ENCODE measurements at regions not wholly inside any gene's neighbourhood (a gene's known extent, or its start where the extent isn't known, plus 50 kb on each side); places are given as distances from the start of the nearest gene placed in this dataset.

DNA sequence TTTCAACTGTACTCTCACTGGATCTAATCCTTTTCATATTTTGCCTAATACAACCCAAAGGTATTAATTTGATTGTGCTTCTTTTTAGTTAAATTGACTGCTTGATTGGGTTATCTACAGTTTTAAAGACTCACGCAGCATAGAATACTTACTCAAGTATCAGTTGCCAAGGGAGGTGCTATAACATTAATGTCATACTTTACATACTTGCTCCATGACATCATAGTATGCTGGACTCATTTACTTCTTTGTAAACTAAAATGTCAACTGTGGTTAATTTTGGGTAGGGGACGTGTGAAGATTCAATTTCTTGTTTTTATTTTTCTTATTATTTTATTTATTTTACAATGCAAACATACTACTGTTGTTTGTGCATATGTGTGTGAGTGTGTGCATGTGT lies 716.2 kb upstream of the VRK2 start:
- TF ChIP-seq, protein P1, sequence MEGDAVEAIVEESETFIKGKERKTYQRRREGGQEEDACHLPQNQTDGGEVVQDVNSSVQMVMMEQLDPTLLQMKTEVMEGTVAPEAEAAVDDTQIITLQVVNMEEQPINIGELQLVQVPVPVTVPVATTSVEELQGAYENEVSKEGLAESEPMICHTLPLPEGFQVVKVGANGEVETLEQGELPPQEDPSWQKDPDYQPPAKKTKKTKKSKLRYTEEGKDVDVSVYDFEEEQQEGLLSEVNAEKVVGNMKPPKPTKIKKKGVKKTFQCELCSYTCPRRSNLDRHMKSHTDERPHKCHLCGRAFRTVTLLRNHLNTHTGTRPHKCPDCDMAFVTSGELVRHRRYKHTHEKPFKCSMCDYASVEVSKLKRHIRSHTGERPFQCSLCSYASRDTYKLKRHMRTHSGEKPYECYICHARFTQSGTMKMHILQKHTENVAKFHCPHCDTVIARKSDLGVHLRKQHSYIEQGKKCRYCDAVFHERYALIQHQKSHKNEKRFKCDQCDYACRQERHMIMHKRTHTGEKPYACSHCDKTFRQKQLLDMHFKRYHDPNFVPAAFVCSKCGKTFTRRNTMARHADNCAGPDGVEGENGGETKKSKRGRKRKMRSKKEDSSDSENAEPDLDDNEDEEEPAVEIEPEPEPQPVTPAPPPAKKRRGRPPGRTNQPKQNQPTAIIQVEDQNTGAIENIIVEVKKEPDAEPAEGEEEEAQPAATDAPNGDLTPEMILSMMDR (IDR thresholded peaks at IDR 0.05; ENCODE audit: low read depth, low read length) = no peak
- DNase-seq (ENCODE audit: extremely low read depth, low read depth) = no peak

DNA sequence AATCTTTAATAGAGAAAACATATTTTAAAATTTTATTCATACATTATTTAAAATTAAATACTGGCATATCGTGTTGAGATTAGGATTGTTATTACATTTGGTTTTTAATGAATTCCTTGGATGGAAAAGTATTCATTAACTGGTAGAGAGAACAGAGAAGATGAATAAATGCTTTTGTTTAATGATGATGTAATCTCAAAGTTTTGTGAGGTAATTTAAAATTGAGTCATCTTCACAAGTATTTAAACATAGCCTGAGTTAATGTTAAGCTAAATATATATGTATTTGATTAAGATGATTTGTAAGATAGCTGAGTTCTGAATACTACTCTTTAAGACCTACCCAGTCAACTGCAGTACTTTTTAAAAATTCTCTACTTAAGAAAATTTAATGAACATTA lies 713.4 kb upstream of the VRK2 start:
- TF ChIP-seq, protein P1 (IDR thresholded peaks at IDR 0.05; ENCODE audit: low read depth, low read length) = no peak
- DNase-seq (ENCODE audit: extremely low read depth, low read depth) = no peak

DNA sequence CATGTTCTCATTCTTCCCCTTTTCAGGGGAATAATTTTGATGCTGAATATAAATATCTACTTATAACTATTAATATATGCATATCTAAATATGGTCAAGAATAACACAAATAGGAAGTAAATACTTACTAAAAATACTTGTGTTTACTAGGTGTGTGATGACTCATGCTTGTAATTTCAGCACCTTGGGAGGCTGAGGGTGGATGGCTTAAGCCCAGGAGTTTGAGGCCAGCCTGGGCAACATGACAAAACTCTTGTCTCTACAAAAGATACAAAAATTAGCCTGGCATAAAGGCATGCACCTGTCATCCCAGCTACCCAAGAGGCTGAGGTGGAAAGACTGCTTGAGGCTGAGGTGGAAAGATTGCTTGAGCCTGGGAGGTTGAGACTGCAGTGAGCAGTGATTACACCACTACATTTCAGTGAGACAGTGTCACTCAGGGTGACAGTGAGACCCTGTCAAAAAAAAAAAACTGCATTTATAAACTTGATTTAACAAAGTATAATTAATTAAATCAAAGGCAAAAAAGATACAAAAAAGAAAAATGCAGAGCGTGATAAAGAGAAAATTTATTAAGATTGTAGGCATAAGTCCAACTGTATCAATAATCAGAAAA lies 703.1 kb upstream of the VRK2 start:
- no peak for DNase-seq (ENCODE audit: extremely low read depth, low read depth)
- TF ChIP-seq, protein P1 (IDR thresholded peaks at IDR 0.05; ENCODE audit: low read depth, low read length) = no peak

DNA sequence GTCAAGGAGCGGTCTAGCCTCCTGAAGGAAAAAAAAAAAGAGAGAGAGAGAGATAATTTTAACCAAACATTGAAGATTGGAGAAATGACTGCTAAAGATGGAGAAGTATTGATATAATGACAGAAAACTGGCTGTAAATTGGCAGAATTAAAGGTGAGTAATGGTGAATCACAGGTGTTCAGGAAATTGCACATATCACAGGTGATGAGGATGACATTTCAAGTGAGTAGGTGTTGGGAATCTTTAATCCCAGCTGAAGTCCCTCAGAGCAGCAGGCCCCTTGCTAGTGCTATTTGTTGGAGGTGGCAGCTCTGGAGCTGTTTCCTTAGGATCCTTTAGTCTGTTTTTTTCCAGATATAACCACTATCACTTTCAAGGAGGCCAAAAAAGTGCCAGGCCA lies 678.4 kb upstream of the VRK2 start:
- no peak for DNase-seq (ENCODE audit: extremely low read depth, low read depth)
- TF ChIP-seq, protein P1 (IDR thresholded peaks at IDR 0.05; ENCODE audit: low read depth, low read length) = no peak

DNA sequence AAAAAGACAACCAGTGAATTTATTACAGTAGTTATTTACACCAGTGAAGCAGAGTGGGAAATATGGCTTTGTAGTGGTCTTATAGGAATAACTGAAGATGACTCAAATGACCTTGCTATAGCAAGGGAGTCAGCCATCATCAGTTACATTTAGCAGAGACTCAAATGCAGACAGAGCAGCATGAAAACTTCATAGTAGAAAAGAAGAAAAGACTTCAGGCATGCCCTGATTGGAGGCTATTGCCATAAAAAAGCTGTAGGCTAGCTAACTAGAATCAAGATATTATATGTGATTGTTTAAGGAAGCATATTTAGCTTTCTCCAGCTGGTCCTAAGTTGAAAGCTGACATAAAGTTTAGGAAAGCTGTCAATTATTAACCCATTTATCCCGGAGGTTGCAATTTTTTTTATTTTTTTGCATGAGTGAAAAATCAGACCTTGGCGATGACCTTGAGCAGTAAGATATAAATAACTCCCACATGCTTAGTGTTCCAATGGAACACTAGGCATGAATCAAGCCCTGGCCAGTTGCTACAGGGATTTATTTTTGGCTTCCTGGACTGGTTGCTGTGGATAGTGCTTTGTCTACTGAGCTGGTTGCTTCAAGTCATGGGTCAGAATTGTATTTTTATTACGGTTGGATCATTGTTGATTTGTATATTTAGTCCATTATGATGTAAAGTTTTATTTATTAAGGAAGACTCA lies 675.6 kb upstream of the VRK2 start:
- TF ChIP-seq, protein P1 (IDR thresholded peaks at IDR 0.05; ENCODE audit: low read depth, low read length) = no peak
- DNase-seq (ENCODE audit: extremely low read depth, low read depth) = no peak

DNA sequence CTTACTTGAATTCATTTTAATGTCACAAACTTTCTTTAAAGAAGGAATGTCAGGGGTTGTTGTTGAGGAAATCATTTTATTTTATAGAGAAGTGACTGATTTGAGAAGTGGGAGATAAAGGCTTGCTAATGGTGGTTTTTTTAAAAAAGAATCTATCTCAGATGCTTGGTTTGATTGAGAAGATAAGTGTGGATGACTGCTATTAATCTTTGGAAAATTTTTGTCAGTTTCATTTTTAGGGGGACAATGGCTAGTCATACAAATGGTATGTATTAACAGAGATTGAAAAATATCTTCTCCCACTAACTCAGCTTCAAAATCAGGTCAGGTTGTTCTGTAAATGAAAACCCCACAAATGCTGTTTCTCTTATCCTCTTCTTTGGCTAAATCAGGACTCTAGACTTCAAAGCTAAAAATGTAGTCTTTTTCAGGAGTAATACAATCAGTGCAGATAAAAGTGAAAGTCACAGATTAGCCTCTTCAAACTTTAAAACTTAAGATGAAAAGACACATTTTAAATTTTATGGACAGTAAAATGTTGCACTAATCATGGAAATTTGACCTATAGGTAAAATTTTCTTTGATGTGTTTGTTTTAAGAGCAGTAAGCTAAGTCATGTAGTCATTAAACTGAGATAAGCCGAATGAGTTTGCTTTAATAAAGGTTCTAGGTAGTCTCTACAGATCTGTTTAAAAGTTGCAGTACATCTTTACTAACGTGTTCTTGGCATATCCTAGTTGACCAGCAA lies 674.2 kb upstream of the VRK2 start:
- TF ChIP-seq, protein P1 (IDR thresholded peaks at IDR 0.05; ENCODE audit: low read depth, low read length) = no peak
- DNase-seq (ENCODE audit: extremely low read depth, low read depth) = no peak

DNA sequence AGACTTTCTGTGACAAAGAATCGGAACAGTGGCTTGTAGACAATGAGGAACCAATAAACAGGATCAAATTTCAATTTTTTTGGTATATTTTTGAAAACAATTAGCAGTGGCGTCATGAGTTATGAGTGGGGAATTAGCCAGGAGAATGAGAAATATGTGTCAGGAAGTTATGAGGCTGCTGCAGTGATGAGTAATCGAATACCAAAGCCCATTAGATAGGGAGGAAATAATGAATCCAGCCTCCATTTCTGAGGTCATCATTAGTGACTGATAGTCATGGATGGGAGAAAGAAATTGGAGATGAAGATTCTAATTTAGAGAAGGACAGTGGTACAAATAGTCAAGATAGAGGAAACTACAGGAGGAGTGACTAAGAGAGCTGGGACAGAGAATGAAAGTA lies 673.1 kb upstream of the VRK2 start:
- DNase-seq (ENCODE audit: extremely low read depth, low read depth) = no peak
- TF ChIP-seq, protein P1 (IDR thresholded peaks at IDR 0.05; ENCODE audit: low read depth, low read length) = no peak

Data from AG09319 (cell line).